Neural cell (in vitro differentiated cells): ENCODE measurements at regions not wholly inside any gene's neighbourhood (a gene's known extent, or its start where the extent isn't known, plus 50 kb on each side); places are given as distances from the start of the nearest gene placed in this dataset.

Experiments
- H2AFZ ChIP-seq: fragments of 200-600, 300-800 bp; sonication (generic), shearing (Covaris generic); 2 replicates; pipeline ENCODE4 v1.6.0; 2014; ENCODE audit warnings: low read depth, mild to moderate bottlenecking, antibody characterized with exemption, low read length, moderate library complexity
- H3F3A ChIP-seq: fragments of 200-600 bp; shearing (Covaris generic); 2 replicates; pipeline ENCODE4 v1.6.1; 2016; ENCODE audit warnings: mild to moderate bottlenecking, moderate library complexity, mixed read lengths, antibody characterized with exemption, low read length; ENCODE audit not compliant: insufficient read depth, poor library complexity, severe bottlenecking
- H3K27ac ChIP-seq: fragments of 200-600, 300-800 bp; sonication (generic), shearing (Covaris generic); 2 replicates; pipeline ENCODE4 v1.5.1; 2014; ENCODE audit warnings: mild to moderate bottlenecking, low read length, moderate library complexity
- H3K27me3 ChIP-seq: fragments of 300-800, 200-600 bp; sonication (generic), shearing (Covaris generic); 2 replicates; pipeline ENCODE4 v1.6.0; 2014; ENCODE audit warnings: mild to moderate bottlenecking, low read depth, low read length, moderate library complexity; ENCODE audit not compliant: insufficient read depth
- H3K36me3 ChIP-seq: fragments of 300-800, 200-600 bp; sonication (generic), shearing (Covaris generic); 2 replicates; pipeline ENCODE4 v1.5.1; 2014; ENCODE audit warnings: mild to moderate bottlenecking, antibody characterized with exemption, low read length, moderate library complexity; ENCODE audit not compliant: insufficient read depth
- H3K4me2 ChIP-seq: fragments of 300-800, 200-600 bp; sonication (generic), shearing (Covaris generic); 2 replicates; pipeline ENCODE4 v1.6.0; 2014; ENCODE audit warnings: mild to moderate bottlenecking, low read length
- H3K4me3 ChIP-seq: fragments of 300-800, 200-600 bp; sonication (generic), shearing (Covaris generic); 2 replicates; pipeline ENCODE4 v1.5.1; 2014; ENCODE audit warnings: mild to moderate bottlenecking, low read length, moderate library complexity
- H3K79me2 ChIP-seq: fragments of 200-600 bp; shearing (Covaris generic); replicated peaks from 2 replicates; pipeline ENCODE4 v1.6.0; 2014; ENCODE audit warnings: mild to moderate bottlenecking, low read length, moderate library complexity; ENCODE audit not compliant: insufficient read depth
- H3K9ac ChIP-seq: fragments of 300-800, 200-600 bp; sonication (generic), shearing (Covaris generic); 2 replicates; pipeline ENCODE4 v1.6.1; 2016; ENCODE audit warnings: mild to moderate bottlenecking, low read length, mixed read lengths
- H3K9me2 ChIP-seq: fragments of 200-600 bp; shearing (Covaris generic); 2 replicates; pipeline ENCODE4 v1.6.1; 2016; ENCODE audit warnings: mild to moderate bottlenecking, low read length, mixed read lengths; ENCODE audit not compliant: insufficient read depth
- H3K9me3 ChIP-seq: fragments of 200-600, 300-800 bp; sonication (generic), shearing (Covaris generic); 2 replicates; pipeline ENCODE4 v1.6.1; 2016; ENCODE audit warnings: mild to moderate bottlenecking, mixed run types, low read length, moderate library complexity, mixed read lengths
- H4K20me1 ChIP-seq: fragments of 200-600 bp; shearing (Covaris generic); 2 replicates; pipeline ENCODE4 v1.6.1; 2016; ENCODE audit warnings: mild to moderate bottlenecking, mixed run types; ENCODE audit not compliant: insufficient read depth
- EP300 ChIP-seq: fragments of 450-650 bp; conservative IDR thresholded peaks from 2 replicates; pipeline ENCODE4 v1.6.1; 2014; ENCODE audit warnings: antibody characterized with exemption, mild to moderate bottlenecking, moderate library complexity; ENCODE audit not compliant: poor library complexity, severe bottlenecking
- EZH2 ChIP-seq: fragments of 200-600, 300-800 bp; shearing (Covaris generic), sonication (generic); IDR thresholded peaks from 2 replicates; pipeline ENCODE4 v1.6.1; 2014; ENCODE audit warnings: antibody characterized with exemption, low read length, borderline replicate concordance, mild to moderate bottlenecking; ENCODE audit not compliant: insufficient read depth, poor library complexity, severe bottlenecking
- MXI1 ChIP-seq: fragments of 450-650 bp; conservative IDR thresholded peaks from 2 replicates; pipeline ENCODE4 v1.6.1; 2014; ENCODE audit warnings: antibody characterized with exemption, mild to moderate bottlenecking; ENCODE audit not compliant: poor library complexity, severe bottlenecking
- POLR2AphosphoS5 ChIP-seq: IDR thresholded peaks from 2 replicates; pipeline ENCODE4 v1.6.1; 2012
- RAD21 ChIP-seq: fragments of 450-650 bp; conservative IDR thresholded peaks from 2 replicates; pipeline ENCODE4 v1.6.1; 2014; ENCODE audit warnings: antibody characterized with exemption, mild to moderate bottlenecking, moderate library complexity
- SMC3 ChIP-seq: fragments of 450-650 bp; conservative IDR thresholded peaks from 2 replicates; pipeline ENCODE4 v1.6.1; 2014; ENCODE audit warnings: antibody characterized with exemption, mild to moderate bottlenecking, moderate library complexity; ENCODE audit not compliant: poor library complexity
- TAF1 ChIP-seq: IDR thresholded peaks from 2 replicates; pipeline ENCODE4 v1.6.1; 2012; ENCODE audit warnings: low read depth
- TF ChIP-seq, protein P1 (sequence below): fragments of 450-650 bp; IDR thresholded peaks from 2 replicates; pipeline ENCODE4 v1.5.1; 2014; ENCODE audit warnings: antibody characterized with exemption, mild to moderate bottlenecking, moderate library complexity; ENCODE audit not compliant: poor library complexity, severe bottlenecking
- TF ChIP-seq, protein P2 (sequence below): IDR thresholded peaks from 2 replicates; pipeline ENCODE4 v1.6.1; 2012; ENCODE audit warnings: borderline replicate concordance

DNA sequence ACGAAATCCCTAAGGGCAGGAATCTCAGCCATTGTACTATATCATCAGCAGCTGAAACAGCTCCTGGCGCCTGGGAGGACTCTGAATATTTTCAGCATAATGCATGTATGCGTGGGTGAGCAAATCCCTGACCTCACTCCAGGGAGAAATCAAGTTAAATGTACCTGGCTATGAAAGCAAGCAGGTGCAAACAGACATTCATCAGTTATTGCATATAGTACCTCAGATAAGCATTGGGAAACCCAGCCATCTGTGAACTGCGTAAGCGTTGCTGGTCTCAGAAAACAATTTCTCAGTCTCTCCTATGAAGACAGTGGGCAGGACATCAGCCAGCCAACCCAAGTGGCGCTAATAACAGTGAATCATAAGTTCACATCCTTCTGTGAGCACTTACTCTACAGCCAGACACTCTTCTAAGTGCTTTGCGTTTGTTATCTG lies 622.6 kb downstream of the EPM2A start:
- Histone ChIP-seq H3K27ac (no peak overlapping the region), H3K9me3 (peaks cover 4% of the 10 kb centered on the region), H3K36me3 (no peaks in the 10 kb centered on the region), H3K9ac (no peak overlapping the region), H3K9me2 (no peaks in the 10 kb centered on the region), H3F3A (no peaks in the 10 kb centered on the region), H2AFZ (no peak overlapping the region), H4K20me1 (no peaks in the 10 kb centered on the region), H3K4me2 (no peak overlapping the region), H3K4me3 (no peak overlapping the region), H3K79me2 (no peaks in the 10 kb centered on the region), H3K27me3 (no peaks in the 10 kb centered on the region)
- TF ChIP-seq, protein P1, sequence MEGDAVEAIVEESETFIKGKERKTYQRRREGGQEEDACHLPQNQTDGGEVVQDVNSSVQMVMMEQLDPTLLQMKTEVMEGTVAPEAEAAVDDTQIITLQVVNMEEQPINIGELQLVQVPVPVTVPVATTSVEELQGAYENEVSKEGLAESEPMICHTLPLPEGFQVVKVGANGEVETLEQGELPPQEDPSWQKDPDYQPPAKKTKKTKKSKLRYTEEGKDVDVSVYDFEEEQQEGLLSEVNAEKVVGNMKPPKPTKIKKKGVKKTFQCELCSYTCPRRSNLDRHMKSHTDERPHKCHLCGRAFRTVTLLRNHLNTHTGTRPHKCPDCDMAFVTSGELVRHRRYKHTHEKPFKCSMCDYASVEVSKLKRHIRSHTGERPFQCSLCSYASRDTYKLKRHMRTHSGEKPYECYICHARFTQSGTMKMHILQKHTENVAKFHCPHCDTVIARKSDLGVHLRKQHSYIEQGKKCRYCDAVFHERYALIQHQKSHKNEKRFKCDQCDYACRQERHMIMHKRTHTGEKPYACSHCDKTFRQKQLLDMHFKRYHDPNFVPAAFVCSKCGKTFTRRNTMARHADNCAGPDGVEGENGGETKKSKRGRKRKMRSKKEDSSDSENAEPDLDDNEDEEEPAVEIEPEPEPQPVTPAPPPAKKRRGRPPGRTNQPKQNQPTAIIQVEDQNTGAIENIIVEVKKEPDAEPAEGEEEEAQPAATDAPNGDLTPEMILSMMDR, result no peak
- no peak for TF ChIP-seq MXI1
- TF ChIP-seq SMC3, result no peak
- TF ChIP-seq, protein P2, sequence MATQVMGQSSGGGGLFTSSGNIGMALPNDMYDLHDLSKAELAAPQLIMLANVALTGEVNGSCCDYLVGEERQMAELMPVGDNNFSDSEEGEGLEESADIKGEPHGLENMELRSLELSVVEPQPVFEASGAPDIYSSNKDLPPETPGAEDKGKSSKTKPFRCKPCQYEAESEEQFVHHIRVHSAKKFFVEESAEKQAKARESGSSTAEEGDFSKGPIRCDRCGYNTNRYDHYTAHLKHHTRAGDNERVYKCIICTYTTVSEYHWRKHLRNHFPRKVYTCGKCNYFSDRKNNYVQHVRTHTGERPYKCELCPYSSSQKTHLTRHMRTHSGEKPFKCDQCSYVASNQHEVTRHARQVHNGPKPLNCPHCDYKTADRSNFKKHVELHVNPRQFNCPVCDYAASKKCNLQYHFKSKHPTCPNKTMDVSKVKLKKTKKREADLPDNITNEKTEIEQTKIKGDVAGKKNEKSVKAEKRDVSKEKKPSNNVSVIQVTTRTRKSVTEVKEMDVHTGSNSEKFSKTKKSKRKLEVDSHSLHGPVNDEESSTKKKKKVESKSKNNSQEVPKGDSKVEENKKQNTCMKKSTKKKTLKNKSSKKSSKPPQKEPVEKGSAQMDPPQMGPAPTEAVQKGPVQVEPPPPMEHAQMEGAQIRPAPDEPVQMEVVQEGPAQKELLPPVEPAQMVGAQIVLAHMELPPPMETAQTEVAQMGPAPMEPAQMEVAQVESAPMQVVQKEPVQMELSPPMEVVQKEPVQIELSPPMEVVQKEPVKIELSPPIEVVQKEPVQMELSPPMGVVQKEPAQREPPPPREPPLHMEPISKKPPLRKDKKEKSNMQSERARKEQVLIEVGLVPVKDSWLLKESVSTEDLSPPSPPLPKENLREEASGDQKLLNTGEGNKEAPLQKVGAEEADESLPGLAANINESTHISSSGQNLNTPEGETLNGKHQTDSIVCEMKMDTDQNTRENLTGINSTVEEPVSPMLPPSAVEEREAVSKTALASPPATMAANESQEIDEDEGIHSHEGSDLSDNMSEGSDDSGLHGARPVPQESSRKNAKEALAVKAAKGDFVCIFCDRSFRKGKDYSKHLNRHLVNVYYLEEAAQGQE, result no peak
- no peak for TF ChIP-seq POLR2AphosphoS5
- TF ChIP-seq EZH2, result no peak
- no peak for TF ChIP-seq RAD21
- TF ChIP-seq EP300, result no peak
- TF ChIP-seq TAF1, result no peak

DNA sequence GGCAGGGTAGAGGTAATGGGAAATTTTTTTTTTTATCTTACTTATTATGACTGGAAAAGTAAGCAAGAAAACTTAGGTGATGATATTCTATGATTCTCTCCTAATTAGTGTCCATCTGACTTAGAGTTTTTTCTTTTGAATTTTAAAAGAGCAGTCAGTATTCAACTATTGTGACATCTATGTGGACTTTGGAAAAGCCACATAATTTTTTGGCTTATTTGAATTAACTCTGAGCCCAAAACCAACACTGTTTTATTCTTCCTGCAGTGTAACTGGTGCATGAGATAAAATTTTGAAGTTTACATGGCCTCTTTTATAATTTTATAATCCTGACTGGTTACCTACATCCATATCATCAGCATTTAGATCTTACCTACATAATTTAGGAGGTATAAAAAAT lies 619.7 kb downstream of the EPM2A start:
- Histone ChIP-seq H3K9me3 (peaks cover 4% of the 10 kb centered on the region), H3K79me2 (no peaks in the 10 kb centered on the region), H3K27me3 (no peaks in the 10 kb centered on the region), H3K9me2 (no peaks in the 10 kb centered on the region), H3K4me2 (no peak overlapping the region), H3K9ac (no peak overlapping the region), H3K36me3 (no peaks in the 10 kb centered on the region), H3F3A (no peaks in the 10 kb centered on the region), H4K20me1 (no peaks in the 10 kb centered on the region), H3K27ac (no peak overlapping the region), H2AFZ (no peak overlapping the region), H3K4me3 (no peak overlapping the region)
- TF ChIP-seq, protein P1, result no peak
- no peak for TF ChIP-seq POLR2AphosphoS5
- TF ChIP-seq MXI1, result no peak
- TF ChIP-seq EZH2, result no peak
- no peak for TF ChIP-seq EP300
- TF ChIP-seq SMC3, result no peak
- no peak for TF ChIP-seq RAD21
- TF ChIP-seq, protein P2, result no peak
- no peak for TF ChIP-seq TAF1
